ENCODE measurements at regions not wholly inside any gene's neighbourhood (a gene's known extent, or its start where the extent isn't known, plus 50 kb on each side); places are given as distances from the start of the nearest gene placed in this dataset.

GRCh38 chr19:28876609-28877123 lies 336.3 kb downstream of the UQCRFS1 start:
- no peak for DNase-seq

GRCh38 chr19:28874742-28875141 lies 338.2 kb downstream of the UQCRFS1 start:
- DNase-seq = no peak

- no peak for DNase-seq
Measured at GRCh38 chr19:28873301-28873700, 339.6 kb downstream of the UQCRFS1 start.

- no peak for DNase-seq
Measured at GRCh38 chr19:28871099-28871725, 341.7 kb downstream of the UQCRFS1 start.

GRCh38 chr19:28869459-28869858 lies 343.5 kb downstream of the UQCRFS1 start:
- DNase-seq = no peak

- DNase-seq = no peak
Measured at GRCh38 chr19:28868836-28869235, 344.1 kb downstream of the UQCRFS1 start.

- DNase-seq = no peak
Measured at GRCh38 chr19:28867978-28868377, 345.0 kb downstream of the UQCRFS1 start.

- no peak for DNase-seq
Measured at GRCh38 chr19:28864577-28865042, 348.3 kb downstream of the UQCRFS1 start.

GRCh38 chr19:28864024-28864503 lies 348.9 kb downstream of the UQCRFS1 start:
- DNase-seq = no peak

- DNase-seq = no peak
Measured at GRCh38 chr19:28862238-28862637, 350.7 kb downstream of the UQCRFS1 start.

GRCh38 chr19:28859811-28860210 lies 353.1 kb downstream of the UQCRFS1 start:
- no peak for DNase-seq

- no peak for DNase-seq
Measured at GRCh38 chr19:28858933-28859332, 354.0 kb downstream of the UQCRFS1 start.

- no peak for DNase-seq
Measured at GRCh38 chr19:28857967-28858366, 355.0 kb downstream of the UQCRFS1 start.

- DNase-seq = no peak
Measured at GRCh38 chr19:28855216-28855615, 357.7 kb downstream of the UQCRFS1 start.

- no peak for DNase-seq
Measured at GRCh38 chr19:28847468-28847867, 365.5 kb downstream of the UQCRFS1 start.

GRCh38 chr19:28846094-28846812 lies 366.7 kb downstream of the UQCRFS1 start:
- DNase-seq = no peak

GRCh38 chr19:28843761-28844492 lies 369.0 kb downstream of the UQCRFS1 start:
- DNase-seq = no peak

- no peak for DNase-seq
Measured at GRCh38 chr19:28841531-28841930, 371.4 kb downstream of the UQCRFS1 start.

GRCh38 chr19:28840891-28841290 lies 372.1 kb downstream of the UQCRFS1 start:
- DNase-seq = no peak

- no peak for DNase-seq
Measured at GRCh38 chr19:28839455-28839854, 373.5 kb downstream of the UQCRFS1 start.

- no peak for DNase-seq
Measured at GRCh38 chr19:28838909-28839308, 374.0 kb downstream of the UQCRFS1 start.

- DNase-seq = no peak
Measured at GRCh38 chr19:28836421-28836820, 376.5 kb downstream of the UQCRFS1 start.

- no peak for DNase-seq
Measured at GRCh38 chr19:28834996-28835395, 378.0 kb downstream of the UQCRFS1 start.
